Erythroblast (primary cell): ENCODE measurements at regions not wholly inside any gene's neighbourhood (a gene's known extent, or its start where the extent isn't known, plus 50 kb on each side); places are given as distances from the start of the nearest gene placed in this dataset.

Experiments
- DNase-seq, 2 experiments: peaks; one replicate each; lab custom pipeline; 2025; lab: John Stamatoyannopoulos, UW
- GATA1 ChIP-seq: IDR thresholded peaks from 2 replicates; pipeline ENCODE4 v1.6.1; 2011; ENCODE audit warnings: low read depth, mild to moderate bottlenecking, control low read depth, low read length, moderate library complexity
- POLR2A ChIP-seq: IDR thresholded peaks from 2 replicates; pipeline ENCODE4 v1.6.1; 2011; ENCODE audit warnings: mild to moderate bottlenecking, low read length

GRCh38 chr2:128791985-128792320 is 473.3 kb upstream of the HS6ST1 start:
- TF ChIP-seq GATA1 = no peak
- no peak for TF ChIP-seq POLR2A
- DNase-seq = no peak

GRCh38 chr2:128792476-128793054 is 473.9 kb upstream of the HS6ST1 start:
- no peak for DNase-seq
- TF ChIP-seq GATA1 = no peak
- TF ChIP-seq POLR2A = no peak

GRCh38 chr2:128793404-128793803 is 474.7 kb upstream of the HS6ST1 start:
- TF ChIP-seq GATA1 (no peak), POLR2A (no peak)
- DNase-seq = no peak

- TF ChIP-seq GATA1 (no peak), POLR2A (no peak)
- no peak for DNase-seq
Measured at GRCh38 chr2:128794285-128794684, 475.6 kb upstream of the HS6ST1 start.

- TF ChIP-seq GATA1 = no peak
- TF ChIP-seq POLR2A = no peak
- DNase-seq = no peak
Measured at GRCh38 chr2:128796321-128796720, 477.7 kb upstream of the HS6ST1 start.

- DNase-seq = no peak
- no peak for TF ChIP-seq POLR2A
- TF ChIP-seq GATA1 = no peak
Measured at GRCh38 chr2:128797092-128797491, 478.4 kb upstream of the HS6ST1 start.

- no peak for DNase-seq
- TF ChIP-seq POLR2A = no peak
- no peak for TF ChIP-seq GATA1
Measured at GRCh38 chr2:128797533-128797932, 478.9 kb upstream of the HS6ST1 start.

GRCh38 chr2:128797937-128798336 is 479.3 kb upstream of the HS6ST1 start:
- TF ChIP-seq GATA1 (no peak), POLR2A (no peak)

GRCh38 chr2:128798502-128799283 is 480.0 kb upstream of the HS6ST1 start:
- no peak for TF ChIP-seq POLR2A
- no peak for TF ChIP-seq GATA1
- no peak for DNase-seq

More at GRCh38 chr2:128797937-128798336, 479.3 kb upstream of the HS6ST1 start:
- no peak for DNase-seq

GRCh38 chr2:128799284-128799552 is 480.6 kb upstream of the HS6ST1 start:
- DNase-seq = no peak
- TF ChIP-seq GATA1 (no peak), POLR2A (no peak)

- DNase-seq = no peak
- TF ChIP-seq POLR2A (no peak), GATA1 (no peak)
Measured at GRCh38 chr2:128799730-128800129, 481.1 kb upstream of the HS6ST1 start.

GRCh38 chr2:128801576-128801975 is 482.9 kb upstream of the HS6ST1 start:
- no peak for DNase-seq
- TF ChIP-seq POLR2A (no peak), GATA1 (no peak)

GRCh38 chr2:128803222-128803621 is 484.6 kb upstream of the HS6ST1 start:
- TF ChIP-seq GATA1 (no peak), POLR2A (no peak)
- no peak for DNase-seq

- no peak for DNase-seq
- TF ChIP-seq GATA1 = no peak
- no peak for TF ChIP-seq POLR2A
Measured at GRCh38 chr2:128805237-128805636, 486.6 kb upstream of the HS6ST1 start.

GRCh38 chr2:128805918-128806317 is 487.2 kb upstream of the HS6ST1 start:
- no peak for DNase-seq
- no peak for TF ChIP-seq GATA1
- TF ChIP-seq POLR2A = no peak

GRCh38 chr2:128807317-128807716 is 488.6 kb upstream of the HS6ST1 start:
- DNase-seq = no peak
- no peak for TF ChIP-seq POLR2A
- TF ChIP-seq GATA1 = no peak
